SIG-M5 (cell line): ENCODE measurements at regions not wholly inside any gene's neighbourhood (a gene's known extent, or its start where the extent isn't known, plus 50 kb on each side); places are given as distances from the start of the nearest gene placed in this dataset.

Source experiments
- DNase-seq: peaks from one replicate; lab custom pipeline; 2025; lab: John Stamatoyannopoulos, UW

GRCh38 chr4:135605076-135605475, 1403.5 kb upstream of the PABPC4L start:
- DNase-seq: no peak

- DNase-seq: no peak
Measured at GRCh38 chr4:135604531-135604930, 1402.9 kb upstream of the PABPC4L start.

GRCh38 chr4:135601351-135601750, 1399.8 kb upstream of the PABPC4L start:
- DNase-seq: no peak

- no peak for DNase-seq
Measured at GRCh38 chr4:135598151-135598550, 1396.6 kb upstream of the PABPC4L start.

DNA sequence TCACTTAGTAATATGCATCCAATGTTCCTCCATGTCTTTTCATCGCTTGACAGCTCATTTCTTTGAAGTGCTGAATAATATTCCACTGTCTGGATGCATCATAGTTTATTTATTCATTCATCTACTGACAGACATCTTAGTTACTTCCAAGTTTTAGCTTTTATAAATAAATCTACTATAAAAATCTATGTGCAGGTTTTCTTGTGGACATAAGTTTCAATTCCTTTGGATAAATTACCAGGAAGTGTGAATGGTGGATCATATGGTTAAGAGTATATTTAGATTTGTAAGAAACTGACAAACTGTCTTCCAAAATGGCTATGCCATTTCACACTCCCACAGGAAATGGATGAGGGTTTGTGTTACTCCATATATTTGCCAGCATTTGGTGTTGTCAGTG, 1392.9 kb upstream of the PABPC4L start:
- DNase-seq: no peak

GRCh38 chr4:135575041-135575440, 1373.5 kb upstream of the PABPC4L start:
- DNase-seq: no peak

- no peak for DNase-seq
Measured at GRCh38 chr4:135573251-135573650, 1371.7 kb upstream of the PABPC4L start.

- no peak for DNase-seq
Measured at GRCh38 chr4:135564090-135564489, 1362.5 kb upstream of the PABPC4L start.

DNA sequence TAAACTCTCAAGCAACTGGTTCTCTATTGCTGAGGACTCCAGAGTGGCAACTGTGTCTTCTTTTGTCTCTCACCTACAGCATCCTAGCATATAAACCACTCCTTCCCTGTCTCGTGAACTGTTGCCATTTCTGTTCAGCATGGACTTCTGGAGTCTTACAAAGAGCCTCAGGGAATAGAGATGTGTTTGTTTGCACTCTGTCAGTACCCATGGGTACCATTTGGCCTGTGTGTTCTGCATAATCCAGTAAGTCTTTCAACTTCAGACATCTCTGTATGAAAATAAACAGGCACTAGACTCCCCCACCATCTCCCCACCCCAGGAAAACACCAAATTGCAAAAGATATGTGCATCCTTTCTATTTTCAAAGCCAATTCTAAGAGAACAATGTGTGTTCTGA, 1351.6 kb upstream of the PABPC4L start:
- DNase-seq: no peak

GRCh38 chr4:135552131-135552530, 1350.5 kb upstream of the PABPC4L start:
- DNase-seq: no peak

DNA sequence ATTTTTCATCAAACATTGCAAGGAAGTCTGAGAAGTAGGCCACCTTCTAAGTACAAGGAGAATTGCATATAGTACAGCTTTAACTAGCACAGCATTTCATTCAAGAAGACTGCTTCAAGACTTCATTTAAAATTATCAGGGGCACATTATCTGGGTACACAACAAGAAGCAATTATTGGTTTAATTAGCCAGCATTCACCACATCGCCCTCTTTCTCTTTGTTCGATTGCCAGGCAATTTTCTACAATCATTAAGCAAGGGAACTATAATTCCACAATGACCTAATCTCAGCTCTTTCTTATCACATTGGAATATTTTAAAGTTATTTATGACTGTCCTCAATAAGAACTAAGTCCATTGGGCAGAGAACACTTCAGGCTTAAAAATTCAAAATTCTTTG, 1347.1 kb upstream of the PABPC4L start:
- no peak for DNase-seq

GRCh38 chr4:135545616-135546317, 1344.2 kb upstream of the PABPC4L start:
- no peak for DNase-seq

- DNase-seq: no peak
Measured at GRCh38 chr4:135538698-135539097, 1337.1 kb upstream of the PABPC4L start.

- no peak for DNase-seq
Measured at GRCh38 chr4:135533053-135533452, 1331.5 kb upstream of the PABPC4L start.

- no peak for DNase-seq
Measured at GRCh38 chr4:135532132-135532531, 1330.5 kb upstream of the PABPC4L start.

DNA sequence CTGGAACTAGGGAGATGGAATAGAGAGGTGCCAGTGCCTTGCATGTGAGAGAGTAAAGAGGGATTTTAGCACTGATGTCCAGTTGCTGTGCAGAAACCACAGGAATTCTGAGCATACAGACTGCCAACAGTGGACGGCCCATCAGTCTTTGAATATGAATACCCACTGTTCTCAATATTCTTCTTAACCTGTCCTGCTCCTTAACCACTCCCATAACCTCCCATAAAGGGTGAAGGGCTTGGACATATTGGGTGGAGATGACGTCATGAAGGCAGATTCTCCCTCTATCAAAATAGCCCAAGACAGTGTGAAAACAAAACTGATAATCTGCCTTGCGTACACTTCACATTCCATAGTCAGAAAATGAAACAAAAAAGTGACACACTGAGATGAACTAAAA, 1313.7 kb upstream of the PABPC4L start:
- DNase-seq: no peak

GRCh38 chr4:135510582-135510981, 1309.0 kb upstream of the PABPC4L start:
- DNase-seq: no peak

DNA sequence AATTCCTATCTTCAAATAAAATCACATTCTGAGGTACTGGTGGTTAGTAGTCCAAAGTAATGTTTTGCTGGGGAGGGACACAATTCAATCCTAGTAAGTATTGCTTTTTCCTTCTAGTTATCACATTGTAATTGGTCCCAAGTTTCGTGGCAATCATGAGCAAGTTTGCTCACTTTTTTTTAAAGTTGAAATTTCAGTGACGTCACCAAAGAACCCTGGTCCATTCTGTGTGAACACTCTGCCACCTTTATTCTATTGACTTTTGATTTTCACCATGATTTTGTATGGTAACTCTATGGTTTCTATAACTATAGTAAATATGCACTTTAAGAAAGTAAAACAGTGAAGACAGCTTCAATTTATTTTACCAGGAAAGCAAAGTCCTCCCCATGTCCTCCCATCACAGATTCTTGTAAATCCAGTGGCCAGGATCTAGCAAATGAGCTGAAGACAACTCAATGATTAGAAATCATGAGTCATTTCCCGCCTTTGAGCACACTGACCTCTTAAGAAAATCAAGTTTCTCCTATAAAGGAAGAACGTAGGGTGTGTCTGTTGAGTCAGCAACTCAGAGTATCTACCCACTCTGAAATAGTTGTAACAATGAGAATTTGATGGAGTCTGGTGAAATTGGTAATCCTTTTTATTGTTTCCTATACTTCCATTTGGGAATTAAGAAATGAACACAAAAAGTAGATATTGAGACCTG, 1306.6 kb upstream of the PABPC4L start:
- DNase-seq: no peak

GRCh38 chr4:135497563-135498152, 1296.1 kb upstream of the PABPC4L start:
- no peak for DNase-seq

GRCh38 chr4:135492439-135492838, 1290.8 kb upstream of the PABPC4L start:
- DNase-seq: no peak

DNA sequence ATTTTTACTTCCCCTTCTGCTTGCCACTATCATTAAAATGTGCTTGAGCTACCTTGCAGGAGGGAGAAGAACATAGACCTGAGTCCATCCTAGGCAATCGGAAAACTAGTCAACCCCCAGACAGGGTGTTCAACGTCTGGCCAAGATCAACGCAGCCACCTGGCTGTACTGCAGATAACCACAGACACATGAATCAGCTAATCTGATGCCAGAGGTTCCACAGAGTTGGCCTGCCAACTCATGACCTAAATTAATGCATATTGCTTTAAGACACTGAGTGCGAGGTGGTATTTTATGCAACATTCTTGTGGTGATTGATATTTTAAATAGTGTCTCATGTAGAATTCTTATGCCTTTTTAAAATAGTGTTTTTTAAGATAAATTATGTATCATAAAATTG, 1283.8 kb upstream of the PABPC4L start:
- DNase-seq: no peak

DNA sequence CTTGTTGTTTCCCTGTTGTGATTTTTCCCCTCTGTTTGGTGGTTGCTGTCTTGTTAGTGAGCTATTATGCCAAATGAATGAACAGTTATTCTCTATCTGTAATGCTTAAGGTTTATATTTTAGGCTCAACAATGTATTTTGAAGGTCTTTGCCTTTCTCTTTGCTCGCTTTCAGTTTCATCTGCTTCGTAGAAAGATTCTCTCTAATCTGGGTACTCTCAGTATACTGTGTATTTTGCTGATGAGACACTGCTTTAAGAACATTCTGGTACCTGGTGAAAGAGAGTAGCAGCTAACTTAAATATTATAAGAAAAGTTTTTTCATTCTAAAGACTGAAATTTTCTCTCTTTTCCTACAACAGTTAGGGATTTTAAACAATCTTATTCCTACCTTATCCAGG, 1274.7 kb upstream of the PABPC4L start:
- DNase-seq: no peak

DNA sequence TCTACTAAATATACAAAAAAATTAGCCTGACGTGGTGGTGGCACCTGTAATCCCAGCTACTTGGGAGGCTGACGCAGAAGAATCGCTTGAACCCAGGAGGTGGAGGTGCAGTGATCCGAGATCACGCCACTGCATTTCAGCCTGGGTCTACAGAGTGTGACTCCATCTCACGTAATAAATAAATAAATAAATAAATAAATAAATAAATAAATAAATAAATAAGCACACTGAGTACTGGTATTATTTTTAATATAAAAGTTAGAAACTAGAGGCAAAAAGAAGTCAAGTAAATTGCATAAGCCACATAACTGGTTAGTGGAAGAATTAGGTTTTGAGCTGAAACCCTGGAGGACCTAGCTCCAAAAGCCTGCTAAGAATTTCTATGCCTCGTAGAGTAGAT, 1262.7 kb upstream of the PABPC4L start:
- no peak for DNase-seq
